ENCODE measurements at regions not wholly inside any gene's neighbourhood (a gene's known extent, or its start where the extent isn't known, plus 50 kb on each side); places are given as distances from the start of the nearest gene placed in this dataset.

DNA sequence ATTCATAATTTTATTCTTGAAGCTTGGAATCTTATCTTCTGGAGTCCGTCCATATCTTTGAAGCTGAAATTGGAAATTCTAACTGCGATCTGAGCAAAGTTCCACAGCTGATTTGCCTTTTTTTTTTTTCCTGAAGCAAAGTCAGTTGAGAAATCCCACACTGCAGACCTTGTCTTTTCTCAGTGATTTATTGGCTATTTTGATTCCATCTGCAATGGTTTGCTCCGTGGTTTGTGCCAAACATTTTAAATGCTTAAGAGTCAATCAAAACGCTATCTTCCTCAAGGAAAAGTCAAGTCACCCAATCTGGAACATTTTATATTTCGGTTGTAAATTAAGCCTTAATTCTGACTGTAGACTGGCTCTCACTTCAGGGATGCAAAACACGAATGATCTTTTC lies 88.2 kb upstream of the GRIK1 start:
- TF ChIP-seq, protein P1, sequence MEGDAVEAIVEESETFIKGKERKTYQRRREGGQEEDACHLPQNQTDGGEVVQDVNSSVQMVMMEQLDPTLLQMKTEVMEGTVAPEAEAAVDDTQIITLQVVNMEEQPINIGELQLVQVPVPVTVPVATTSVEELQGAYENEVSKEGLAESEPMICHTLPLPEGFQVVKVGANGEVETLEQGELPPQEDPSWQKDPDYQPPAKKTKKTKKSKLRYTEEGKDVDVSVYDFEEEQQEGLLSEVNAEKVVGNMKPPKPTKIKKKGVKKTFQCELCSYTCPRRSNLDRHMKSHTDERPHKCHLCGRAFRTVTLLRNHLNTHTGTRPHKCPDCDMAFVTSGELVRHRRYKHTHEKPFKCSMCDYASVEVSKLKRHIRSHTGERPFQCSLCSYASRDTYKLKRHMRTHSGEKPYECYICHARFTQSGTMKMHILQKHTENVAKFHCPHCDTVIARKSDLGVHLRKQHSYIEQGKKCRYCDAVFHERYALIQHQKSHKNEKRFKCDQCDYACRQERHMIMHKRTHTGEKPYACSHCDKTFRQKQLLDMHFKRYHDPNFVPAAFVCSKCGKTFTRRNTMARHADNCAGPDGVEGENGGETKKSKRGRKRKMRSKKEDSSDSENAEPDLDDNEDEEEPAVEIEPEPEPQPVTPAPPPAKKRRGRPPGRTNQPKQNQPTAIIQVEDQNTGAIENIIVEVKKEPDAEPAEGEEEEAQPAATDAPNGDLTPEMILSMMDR (IDR thresholded peaks at IDR 0.05), result no peak
- TF ChIP-seq POLR2AphosphoS5 (IDR thresholded peaks at IDR 0.05) (no peak), EP300 (IDR thresholded peaks at IDR 0.05) (no peak)
